ENCODE measurements at regions not wholly inside any gene's neighbourhood (a gene's known extent, or its start where the extent isn't known, plus 50 kb on each side); places are given as distances from the start of the nearest gene placed in this dataset.

DNA sequence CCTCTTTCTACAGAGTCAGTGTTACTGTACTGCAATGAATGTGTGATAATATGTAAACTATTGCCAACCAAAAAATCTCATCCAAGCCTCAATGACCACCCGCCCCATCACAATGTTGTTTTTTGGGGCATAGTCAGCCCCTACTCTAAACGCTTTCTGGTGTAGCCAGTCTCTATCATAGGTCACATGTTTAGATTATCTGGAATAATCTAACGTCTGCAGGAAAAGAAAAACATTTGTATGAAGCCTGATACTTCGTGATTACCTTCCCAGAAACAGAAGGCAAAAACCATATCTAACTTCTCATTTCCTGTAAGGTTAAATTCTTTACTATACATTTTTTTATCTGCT is 1331.8 kb upstream of the GBE1 start:
- H3K27me3 ChIP-seq, result no peaks in the 10 kb centered on the region
- H3K9me3 ChIP-seq, result no peaks in the 10 kb centered on the region
- H3K27ac ChIP-seq, result no peak overlapping the region
- DNase-seq (no peak), ATAC-seq (no peak)
- TF ChIP-seq POLR2A (IDR thresholded peaks at IDR 0.05) (no peak), CTCF (IDR thresholded peaks at IDR 0.05) (no peak)
- intact Hi-C loops (cut with DNase I), result no loop called here
- no peaks in the 10 kb centered on the region for H3K36me3 ChIP-seq
- H3K4me1 ChIP-seq, result no peaks in the 10 kb centered on the region
- no peak overlapping the region for H3K4me3 ChIP-seq
- 52 to 60% (median 56%) methylated on average over 4 of the region's 4 CpGs for WGBS, 4 donors

DNA sequence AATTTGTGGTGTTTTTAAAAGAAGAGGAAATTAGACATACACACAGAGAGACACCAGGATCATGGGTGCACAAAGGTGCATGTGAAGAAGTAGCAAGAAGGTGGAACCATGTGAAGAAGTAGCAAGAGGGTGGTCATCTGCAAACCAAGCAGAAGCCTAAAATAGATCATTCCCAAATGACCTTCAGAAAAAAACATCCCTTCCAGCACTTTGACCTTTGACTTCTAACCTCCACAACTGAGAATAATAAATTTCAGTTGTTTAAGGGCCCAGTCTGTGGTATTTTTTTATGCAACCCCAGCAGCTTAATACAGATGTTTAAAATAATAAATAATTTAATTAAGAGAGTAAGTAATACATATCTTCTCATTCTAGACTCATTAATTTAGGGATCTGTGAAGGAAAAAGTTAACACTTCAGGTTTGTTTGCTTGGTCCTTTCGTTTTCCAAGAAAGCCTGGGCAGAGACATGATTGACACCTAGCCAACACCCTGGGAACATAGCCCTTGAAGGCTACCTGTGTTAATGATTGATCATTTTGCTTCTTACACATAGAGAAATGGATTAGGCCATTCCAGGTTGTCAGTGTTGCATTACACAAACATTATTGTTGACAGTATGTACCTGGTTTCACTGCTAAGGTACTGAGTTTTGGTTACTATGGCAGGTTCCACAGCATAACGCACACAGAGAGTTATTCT is 1331.2 kb upstream of the GBE1 start:
- DNase-seq (no peak), ATAC-seq (no peak)
- H3K36me3 ChIP-seq, result no peaks in the 10 kb centered on the region
- no peak overlapping the region for H3K4me3 ChIP-seq
- no peaks in the 10 kb centered on the region for H3K9me3 ChIP-seq
- TF ChIP-seq CTCF (IDR thresholded peaks at IDR 0.05) (no peak), POLR2A (IDR thresholded peaks at IDR 0.05) (no peak)
- H3K4me1 ChIP-seq, result no peaks in the 10 kb centered on the region
- 69 to 85% (median 75%) methylated on average over 2 of the region's 2 CpGs for WGBS, 4 donors
- no peaks in the 10 kb centered on the region for H3K27me3 ChIP-seq
- intact Hi-C loops (cut with DNase I), result no loop called here
- no peak overlapping the region for H3K27ac ChIP-seq

- H3K9me3 ChIP-seq, result no peaks in the 10 kb centered on the region
- no peaks in the 10 kb centered on the region for H3K4me1 ChIP-seq
- no peaks in the 10 kb centered on the region for H3K27me3 ChIP-seq
- WGBS, 4 donors, result 67 to 76% (median 72%) methylated on average over 6 of the region's 6 CpGs
- DNase-seq (no peak), ATAC-seq (no peak)
- TF ChIP-seq POLR2A (IDR thresholded peaks at IDR 0.05), result no peak
- no peak for TF ChIP-seq CTCF (IDR thresholded peaks at IDR 0.05)
- H3K4me3 ChIP-seq, result no peak overlapping the region
- no peaks in the 10 kb centered on the region for H3K36me3 ChIP-seq
- intact Hi-C loops (cut with DNase I), result no loop called here
- H3K27ac ChIP-seq, result no peak overlapping the region
Observed at GRCh38 chr3:83076041-83076440, 1314.6 kb upstream of the GBE1 start.

- H3K27me3 ChIP-seq, result no peaks in the 10 kb centered on the region
- H3K4me1 ChIP-seq, result no peaks in the 10 kb centered on the region
- H3K4me3 ChIP-seq, result no peak overlapping the region
- H3K27ac ChIP-seq, result no peak overlapping the region
- ATAC-seq (no peak), DNase-seq (no peak)
- no peaks in the 10 kb centered on the region for H3K36me3 ChIP-seq
- TF ChIP-seq CTCF (IDR thresholded peaks at IDR 0.05), result no peak
- no peak for TF ChIP-seq POLR2A (IDR thresholded peaks at IDR 0.05)
- intact Hi-C loops (cut with DNase I), result no loop called here
- H3K9me3 ChIP-seq, result no peaks in the 10 kb centered on the region
Observed at GRCh38 chr3:83074485-83074884, 1313.0 kb upstream of the GBE1 start.

Measured in heart left ventricle (tissue), 16 donors.